ENCODE measurements at regions not wholly inside any gene's neighbourhood (a gene's known extent, or its start where the extent isn't known, plus 50 kb on each side); places are given as distances from the start of the nearest gene placed in this dataset.

GRCh38 chr6:119952696-119953095 is 603.1 kb upstream of the MAN1A1 start (continued):
- TF ChIP-seq CTCF (conservative IDR thresholded peaks at IDR 0.05; ENCODE audit: low read depth in 2 of 2) (no peak), NANOG (IDR thresholded peaks at IDR 0.05; ENCODE audit: borderline replicate concordance) (no peak), EZH2phosphoT487 (IDR thresholded peaks at IDR 0.05; ENCODE audit: unreplicated experiment) (no peak), ZNF114 (CRISPR knock-in tag; IDR thresholded peaks at IDR 0.05) (no peak), ZNF462 (CRISPR knock-in tag; IDR thresholded peaks at IDR 0.05) (no peak), EZH2 (IDR thresholded peaks at IDR 0.05; ENCODE audit: low read depth, unreplicated experiment) (no peak)

GRCh38 chr6:119950681-119951080 is 601.1 kb upstream of the MAN1A1 start:
- H4K20me1 ChIP-seq (replicated peaks; ENCODE audit: insufficient read depth): no peaks in the 10 kb centered on the region
- no peaks in the 10 kb centered on the region for H3K36me3 Mint-ChIP-seq (ENCODE audit: low read depth)
- no peaks in the 10 kb centered on the region for H3K4me1 ChIP-seq (ENCODE audit: insufficient read depth)
- no peaks in the 10 kb centered on the region for H3F3A ChIP-seq (replicated peaks; ENCODE audit: low read depth)
- H3K79me2 ChIP-seq (replicated peaks; ENCODE audit: insufficient read depth): no peaks in the 10 kb centered on the region
- H3K9me2 ChIP-seq (ENCODE audit: insufficient read depth): no peaks in the 10 kb centered on the region
- H3K27ac Mint-ChIP-seq: no peak overlapping the region
- H3K4me2 ChIP-seq: no peak overlapping the region
- no peak overlapping the region for H2AFZ ChIP-seq
- H3K9me3 Mint-ChIP-seq: peaks cover 3% of the 10 kb centered on the region; the same call in 2 of the 3 replicates
- H3K4me3 Mint-ChIP-seq: no peak overlapping the region
- ATAC-seq (no peak), DNase-seq (ENCODE audit: low spot score) (no peak)
- H3K27me3 ChIP-seq (ENCODE audit: insufficient read depth): no peaks in the 10 kb centered on the region
- H3K4me3 ChIP-seq: no peak overlapping the region
- H3K36me3 ChIP-seq (ENCODE audit: insufficient read depth): no peaks in the 10 kb centered on the region
- H3K4me1 Mint-ChIP-seq: no peaks in the 10 kb centered on the region
- peaks cover 2% of the 10 kb centered on the region for H3K27me3 Mint-ChIP-seq (ENCODE audit: insufficient read depth, low read depth, poor library complexity)
- H3K27ac ChIP-seq (ENCODE audit: low read depth): no peak overlapping the region
- TF ChIP-seq ZNF114 (CRISPR knock-in tag; IDR thresholded peaks at IDR 0.05): no peak
- TF ChIP-seq CTCF (conservative IDR thresholded peaks at IDR 0.05; ENCODE audit: low read depth in 2 of 2): no peak
- no peak for TF ChIP-seq EZH2phosphoT487 (IDR thresholded peaks at IDR 0.05; ENCODE audit: unreplicated experiment)
- no peak for TF ChIP-seq STAT1 (IDR thresholded peaks at IDR 0.05; ENCODE audit: unreplicated experiment)
- TF ChIP-seq CREB1 (CRISPR knock-in tag; IDR thresholded peaks at IDR 0.05; ENCODE audit: low read depth): no peak
- no peak for TF ChIP-seq NANOG (IDR thresholded peaks at IDR 0.05; ENCODE audit: borderline replicate concordance)
- TF ChIP-seq ZNF331 (CRISPR knock-in tag; IDR thresholded peaks at IDR 0.05; ENCODE audit: low read depth): no peak
